B cell (primary cell): ENCODE measurements at regions not wholly inside any gene's neighbourhood (a gene's known extent, or its start where the extent isn't known, plus 50 kb on each side); places are given as distances from the start of the nearest gene placed in this dataset.
"Not testable (repeated sequence)": the region's sequence is repeated elsewhere in the genome, so short reads cannot be mapped to it uniquely, and the experiment has no call there.

Source experiments
- ATAC-seq: fragments of 200-7000 bp; cut with Tn5 transposase; one replicate; pipeline ENCODE4 v1.10.0; 2021; ENCODE audit warnings: low read depth, mild to moderate bottlenecking, moderate number of reproducible peaks, moderate library complexity
- CTCF ChIA-PET: fragments of 350-600 bp; sonication (Branson Sonifier 250); formaldehyde crosslinking; loops from one replicate; lab custom pipeline; 2021; ENCODE audit warnings: antibody characterized with exemption, inconsistent platforms; lab: Charles Lee
- POLR2A ChIA-PET: fragments of 350-600 bp; sonication (Branson Sonifier 250); formaldehyde crosslinking; loops from one replicate; lab custom pipeline; 2021; ENCODE audit warnings: antibody characterized with exemption; lab: Charles Lee
- DNase-seq: peaks from one replicate; pipeline ENCODE4 v3.0.0; 2013
- H2AFZ ChIP-seq: 2 replicates; pipeline ENCODE4 v1.6.1; 2012; ENCODE audit warnings: mild to moderate bottlenecking, low read depth, low read length; ENCODE audit not compliant: insufficient read depth, poor library complexity, severe bottlenecking
- H3K27ac ChIP-seq, 2 donors: 1 replicate in 1 of 2; 2 replicates in 1 of 2; pipeline ENCODE4 v1.5.1; 2012 to 2013; ENCODE audit warnings: low read length in 2 of 2, mild to moderate bottlenecking in 2 of 2, moderate library complexity in 1 of 2
- H3K27me3 ChIP-seq, 4 experiments: fragments of 200-600 bp in 1 of 4; sonication (generic) in 1 of 4; replicated peaks in 1 of 4; 1 replicate in 2 of 4; 2 replicates in 2 of 4; pipeline versions ENCODE4 v1.6.1 to v1.7.0; 2013 to 2016; ENCODE audit warnings: low read length in 3 of 4, mild to moderate bottlenecking in 2 of 4, mixed read lengths in 1 of 4, moderate library complexity in 1 of 4; ENCODE audit not compliant: insufficient read depth in 4 of 4, control insufficient read depth in 3 of 4; ENCODE audit errors: control extremely low read depth in 1 of 4
- H3K36me3 ChIP-seq, 2 experiments: replicated peaks in 1 of 2; 1 replicate in 1 of 2; 2 replicates in 1 of 2; pipeline versions ENCODE4 v1.6.1 to v1.7.1; 2013; ENCODE audit warnings: low read length in 1 of 2; ENCODE audit not compliant: insufficient read depth in 2 of 2, control insufficient read depth in 1 of 2; ENCODE audit errors: control extremely low read depth in 1 of 2, extremely low read depth in 1 of 2
- H3K4me1 ChIP-seq, 2 donors: fragments of 200-600 bp in 1 of 2; sonication (generic) in 1 of 2; 1 replicate in 1 of 2; 2 replicates in 1 of 2; pipeline versions ENCODE4 v1.5.1 to v1.6.1; 2013 to 2017; ENCODE audit warnings: low read length in 2 of 2; ENCODE audit not compliant: control insufficient read depth in 2 of 2, insufficient read depth in 2 of 2
- H3K4me2 ChIP-seq: replicated peaks from 2 replicates; pipeline ENCODE3; 2012; ENCODE audit warnings: mild to moderate bottlenecking, low read depth, low read length; ENCODE audit not compliant: poor library complexity, severe bottlenecking
- H3K4me3 ChIP-seq, 5 experiments: fragments of 200-600 bp in 1 of 5; sonication (generic) in 1 of 5; 1 replicate in 3 of 5; 2 replicates in 2 of 5; pipeline versions ENCODE4 v1.5.1 to v1.7.0; 2011 to 2016; ENCODE audit warnings: low read length in 4 of 5, mild to moderate bottlenecking in 4 of 5, low read depth in 2 of 5, control low read depth in 1 of 5, moderate library complexity in 1 of 5; ENCODE audit not compliant: insufficient read depth in 1 of 5; ENCODE audit errors: control extremely low read depth in 1 of 5, extremely low read depth in 1 of 5
- H3K79me2 ChIP-seq: fragments of 200-600 bp; sonication (generic); one replicate; pipeline ENCODE4 v1.6.0; 2016; ENCODE audit warnings: low read length; ENCODE audit not compliant: control insufficient read depth, insufficient read depth
- H3K9ac ChIP-seq: fragments of 200-600 bp; sonication (generic); 2 replicates; pipeline ENCODE4 v1.6.1; 2017; ENCODE audit warnings: mild to moderate bottlenecking, low read length, moderate library complexity
- H3K9me3 ChIP-seq, 3 donors: one replicate each; pipeline versions ENCODE4 v1.6.1 to v1.7.1; 2013; ENCODE audit warnings: low read length in 2 of 3; ENCODE audit not compliant: control insufficient read depth in 2 of 3, insufficient read depth in 1 of 3; ENCODE audit errors: control extremely low read depth in 1 of 3
- H4K20me1 ChIP-seq: 2 replicates; pipeline ENCODE4 v1.6.0; 2012; ENCODE audit warnings: mild to moderate bottlenecking, low read length; ENCODE audit not compliant: insufficient read depth, control insufficient read depth, poor library complexity, severe bottlenecking
- H3K27ac Mint-ChIP-seq: one replicate; pipeline ENCODE4 v1.8.0; 2021; ENCODE audit warnings: mixed read lengths
- H3K27me3 Mint-ChIP-seq: one replicate; pipeline ENCODE4 v1.8.0; 2021; ENCODE audit warnings: mixed read lengths
- H3K4me1 Mint-ChIP-seq: one replicate; pipeline ENCODE4 v1.8.0; 2021; ENCODE audit warnings: mixed read lengths
- H3K4me3 Mint-ChIP-seq: one replicate; pipeline ENCODE4 v1.8.0; 2021; ENCODE audit warnings: mixed read lengths
- H3K9me3 Mint-ChIP-seq: one replicate; pipeline ENCODE4 v1.8.0; 2022; ENCODE audit warnings: mixed read lengths; ENCODE audit not compliant: insufficient read depth
- EZH2 ChIP-seq: IDR thresholded peaks from 2 replicates; pipeline ENCODE4 v1.6.1; 2012; ENCODE audit warnings: borderline replicate concordance, low read depth, mild to moderate bottlenecking, moderate library complexity, low read length; ENCODE audit not compliant: insufficient read depth, poor library complexity, severe bottlenecking
- WGBS: methylation state at CpG from one replicate; pipeline ENCODE4 v1.1.5; 2013; ENCODE audit warnings: missing lambda C conversion rate; ENCODE audit not compliant: insufficient coverage; 5-methylcytosine and 5-hydroxymethylcytosine counted together
- intact Hi-C: fragments of 100-400 bp; cut with micrococcal nuclease; formaldehyde crosslinking; loops from one replicate; pipeline ENCODE4 v1.10.0; 2022
- TF ChIP-seq, protein P1 (sequence below): fragments of 200-600 bp; IDR thresholded peaks from one replicate; pipeline ENCODE4 v1.8.0; 2022; ENCODE audit warnings: antibody characterized with exemption, mild to moderate bottlenecking

DNA sequence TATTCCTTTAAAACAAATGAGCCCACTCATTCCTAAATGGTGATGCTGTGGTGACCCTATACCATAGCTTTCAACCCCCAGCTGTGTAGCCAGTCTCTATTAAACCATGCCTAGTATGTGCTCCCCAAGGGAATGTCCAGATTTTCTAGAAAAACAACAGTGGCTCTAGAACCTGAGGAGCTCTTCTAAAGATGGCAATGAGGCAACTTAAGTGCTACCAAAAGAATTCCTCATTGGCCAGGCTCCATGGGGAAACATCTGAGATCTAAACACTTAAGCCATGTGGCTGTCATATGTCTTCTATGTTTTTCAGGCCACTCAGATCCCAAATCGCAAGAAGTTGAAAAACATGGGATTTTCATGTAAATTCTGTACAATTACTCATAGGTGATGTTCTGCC, 191.0 kb downstream of the TPBG start:
- H3K27ac ChIP-seq = no peak overlapping the region
- H3K4me2 ChIP-seq = no peak overlapping the region
- intact Hi-C loops = no loop called here
- ATAC-seq = no peak
- H3K4me1 ChIP-seq = no peaks in the 10 kb centered on the region
- Mint-ChIP-seq H3K27ac (no peak overlapping the region), H3K4me1 (no peaks in the 10 kb centered on the region), H3K4me3 (no peak overlapping the region), H3K27me3 (no peaks in the 10 kb centered on the region), H3K9me3 (peaks cover 3% of the 10 kb centered on the region)
- DNase-seq = no peak
- peaks cover 0 to 6% (median 0%) of the 10 kb centered on the region in 3 donors for H3K9me3 ChIP-seq
- TF ChIP-seq EZH2 = no peak
- TF ChIP-seq, protein P1, sequence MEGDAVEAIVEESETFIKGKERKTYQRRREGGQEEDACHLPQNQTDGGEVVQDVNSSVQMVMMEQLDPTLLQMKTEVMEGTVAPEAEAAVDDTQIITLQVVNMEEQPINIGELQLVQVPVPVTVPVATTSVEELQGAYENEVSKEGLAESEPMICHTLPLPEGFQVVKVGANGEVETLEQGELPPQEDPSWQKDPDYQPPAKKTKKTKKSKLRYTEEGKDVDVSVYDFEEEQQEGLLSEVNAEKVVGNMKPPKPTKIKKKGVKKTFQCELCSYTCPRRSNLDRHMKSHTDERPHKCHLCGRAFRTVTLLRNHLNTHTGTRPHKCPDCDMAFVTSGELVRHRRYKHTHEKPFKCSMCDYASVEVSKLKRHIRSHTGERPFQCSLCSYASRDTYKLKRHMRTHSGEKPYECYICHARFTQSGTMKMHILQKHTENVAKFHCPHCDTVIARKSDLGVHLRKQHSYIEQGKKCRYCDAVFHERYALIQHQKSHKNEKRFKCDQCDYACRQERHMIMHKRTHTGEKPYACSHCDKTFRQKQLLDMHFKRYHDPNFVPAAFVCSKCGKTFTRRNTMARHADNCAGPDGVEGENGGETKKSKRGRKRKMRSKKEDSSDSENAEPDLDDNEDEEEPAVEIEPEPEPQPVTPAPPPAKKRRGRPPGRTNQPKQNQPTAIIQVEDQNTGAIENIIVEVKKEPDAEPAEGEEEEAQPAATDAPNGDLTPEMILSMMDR = no peak
- H3K9ac ChIP-seq = no peak overlapping the region
- WGBS = no CpG with 5 or more reads among the region's 1 CpG
- H3K4me3 ChIP-seq = no peak overlapping the region
- ChIA-PET CTCF (no interaction called here), POLR2A (no interaction called here)
- no peaks in the 10 kb centered on the region for H4K20me1 ChIP-seq
- H3K27me3 ChIP-seq = no peaks in the 10 kb centered on the region
- H3K36me3 ChIP-seq = no peaks in the 10 kb centered on the region
- H2AFZ ChIP-seq = no peak overlapping the region
- H3K79me2 ChIP-seq = no peaks in the 10 kb centered on the region

DNA sequence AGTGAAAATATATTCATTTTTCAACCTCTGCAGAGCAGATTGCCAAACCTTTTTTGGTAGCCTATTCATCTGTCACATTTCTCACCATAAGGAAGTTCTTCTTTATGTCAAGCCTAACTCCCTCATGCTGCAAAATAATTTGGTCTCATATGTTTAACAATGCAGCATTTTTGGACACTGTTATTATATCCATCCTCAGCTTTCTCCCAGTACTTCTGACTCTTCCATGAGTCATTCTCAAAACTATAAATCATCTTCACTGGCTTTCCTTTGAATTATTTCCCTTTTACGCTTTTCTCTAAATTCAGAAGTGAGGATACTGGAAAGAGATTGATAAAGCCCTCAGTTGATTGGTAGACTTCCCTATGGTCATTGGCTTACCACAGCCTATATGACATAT, 192.2 kb downstream of the TPBG start:
- Histone ChIP-seq H3K79me2 (no peaks in the 10 kb centered on the region), H3K27ac (no peak overlapping the region), H3K4me1 (no peaks in the 10 kb centered on the region), H3K36me3 (no peaks in the 10 kb centered on the region), H4K20me1 (no peaks in the 10 kb centered on the region), H3K4me3 (no peak overlapping the region), H3K9ac (no peak overlapping the region), H3K9me3 (peaks cover 0 to 6% (median 0%) of the 10 kb centered on the region in 3 donors), H3K27me3 (no peaks in the 10 kb centered on the region), H2AFZ (no peak overlapping the region), H3K4me2 (no peak overlapping the region)
- ChIA-PET POLR2A (no interaction called here), CTCF (no interaction called here)
- Mint-ChIP-seq H3K27me3 (no peaks in the 10 kb centered on the region), H3K4me1 (no peaks in the 10 kb centered on the region), H3K27ac (no peak overlapping the region), H3K9me3 (no peaks in the 10 kb centered on the region), H3K4me3 (no peak overlapping the region)
- intact Hi-C loops = no loop called here
- no peak for ATAC-seq
- WGBS = no CpG with 5 or more reads among the region's 1 CpG
- no peak for TF ChIP-seq EZH2
- TF ChIP-seq, protein P1 = no peak
- DNase-seq = no peak

DNA sequence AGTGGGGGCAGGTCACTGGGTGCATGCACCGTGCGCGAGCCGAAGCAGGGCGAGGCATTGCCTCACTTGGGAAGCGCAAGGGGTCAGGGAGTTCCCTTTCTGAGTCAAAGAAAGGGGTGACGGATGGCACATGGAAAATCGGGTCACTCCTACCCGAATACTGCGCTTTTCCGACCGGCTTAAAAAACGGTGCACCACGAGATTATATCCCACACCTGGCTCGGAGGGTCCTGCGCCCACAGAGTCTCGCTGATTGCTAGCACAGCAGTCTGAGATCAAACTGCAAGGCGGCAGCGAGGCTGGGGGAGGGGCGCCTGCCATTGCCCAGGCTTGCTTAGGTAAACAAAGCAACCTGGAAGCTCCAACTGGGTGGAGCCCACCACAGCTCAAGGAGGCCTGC, 194.9 kb downstream of the TPBG start:
- H3K4me3 Mint-ChIP-seq, intact Hi-C loops, H3K36me3 ChIP-seq, H3K4me3 ChIP-seq, H2AFZ ChIP-seq, H3K9ac ChIP-seq, H4K20me1 ChIP-seq, H3K4me1 ChIP-seq, POLR2A ChIA-PET, CTCF ChIA-PET, H3K27me3 ChIP-seq, H3K4me2 ChIP-seq, H3K27ac ChIP-seq, H3K9me3 ChIP-seq, H3K27ac Mint-ChIP-seq, H3K27me3 Mint-ChIP-seq, H3K9me3 Mint-ChIP-seq, H3K79me2 ChIP-seq, H3K4me1 Mint-ChIP-seq, DNase-seq, ATAC-seq: not testable (repeated sequence)
- 91% methylated on average over 17 of the region's 20 CpGs for WGBS
